A673 (cell line): ENCODE measurements at regions not wholly inside any gene's neighbourhood (a gene's known extent, or its start where the extent isn't known, plus 50 kb on each side); places are given as distances from the start of the nearest gene placed in this dataset.

ENCODE experiments used
- CTCF ChIP-seq: fragments of 300-800, 200-600 bp; sonication (generic); conservative IDR thresholded peaks from 2 replicates; pipeline ENCODE4 v1.5.1; 2017; ENCODE audit warnings: low read depth, mild to moderate bottlenecking, antibody characterized with exemption, low read length, moderate library complexity, mixed read lengths
- EZH2 ChIP-seq: fragments of 200-600 bp; sonication (generic); IDR thresholded peaks from 2 replicates; pipeline ENCODE4 v1.6.1; 2017; ENCODE audit warnings: borderline replicate concordance, low read depth, mild to moderate bottlenecking, mixed read lengths, antibody characterized with exemption, low read length; ENCODE audit not compliant: poor library complexity, severe bottlenecking

DNA sequence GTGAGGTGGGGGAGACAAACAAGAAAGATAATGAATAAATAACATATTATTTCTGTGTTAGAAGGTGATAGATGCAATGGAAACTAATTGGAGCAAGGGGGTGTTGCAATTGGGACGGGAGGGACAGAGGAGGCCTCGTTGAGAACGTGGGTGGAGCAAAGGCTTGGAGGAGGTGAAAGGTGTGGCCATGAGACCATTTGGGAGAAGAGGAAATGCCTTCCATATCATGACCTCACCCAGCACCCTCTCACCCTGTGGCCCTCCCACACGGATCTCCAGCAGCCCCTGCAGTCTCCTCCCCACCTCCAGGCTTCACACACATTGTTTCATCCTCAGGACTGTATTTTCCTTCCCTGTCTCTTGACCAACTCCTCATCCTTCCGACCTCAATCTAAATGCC, 85.3 kb upstream of the ARHGAP29 start:
- TF ChIP-seq CTCF (no peak), EZH2 (no peak)
